Stimulated activated CD8-positive, alpha-beta memory T cell treated with anti-CD3 and anti-CD28 coated beads, Interleukin-7, amount 100 ng/mL, for 4 hours (primary cell): ENCODE measurements at regions not wholly inside any gene's neighbourhood (a gene's known extent, or its start where the extent isn't known, plus 50 kb on each side); places are given as distances from the start of the nearest gene placed in this dataset.
A peak's percentile ranks its signal among the peaks of the same experiment; 100 is the strongest.

Experiments used
- DNase-seq, 2 donors: peaks; one replicate each; pipeline ENCODE4 v3.0.0-alpha.2; 2020; ENCODE audit warnings: low read depth in 2 of 2

GRCh38 chr11:104254347-104254746 is 90.4 kb upstream of the PDGFD start:
- DNase-seq: peak in 1 of 2 donors; percentile 0

GRCh38 chr11:104246590-104246989 is 82.6 kb upstream of the PDGFD start:
- no peak for DNase-seq

- DNase-seq: no peak
Observed at GRCh38 chr11:104238916-104239315, 75.0 kb upstream of the PDGFD start.

- DNase-seq: no peak
Observed at GRCh38 chr11:104225047-104225446, 61.1 kb upstream of the PDGFD start.

GRCh38 chr11:104222464-104222863 is 58.5 kb upstream of the PDGFD start:
- DNase-seq: no peak

- no peak for DNase-seq
Observed at GRCh38 chr11:104221455-104221854, 57.5 kb upstream of the PDGFD start.

- no peak for DNase-seq
Observed at GRCh38 chr11:104219096-104219495, 55.1 kb upstream of the PDGFD start.

- no peak for DNase-seq
Observed at GRCh38 chr11:104214517-104214916, 50.6 kb upstream of the PDGFD start.
